ENCODE measurements at regions not wholly inside any gene's neighbourhood (a gene's known extent, or its start where the extent isn't known, plus 50 kb on each side); places are given as distances from the start of the nearest gene placed in this dataset.

DNA sequence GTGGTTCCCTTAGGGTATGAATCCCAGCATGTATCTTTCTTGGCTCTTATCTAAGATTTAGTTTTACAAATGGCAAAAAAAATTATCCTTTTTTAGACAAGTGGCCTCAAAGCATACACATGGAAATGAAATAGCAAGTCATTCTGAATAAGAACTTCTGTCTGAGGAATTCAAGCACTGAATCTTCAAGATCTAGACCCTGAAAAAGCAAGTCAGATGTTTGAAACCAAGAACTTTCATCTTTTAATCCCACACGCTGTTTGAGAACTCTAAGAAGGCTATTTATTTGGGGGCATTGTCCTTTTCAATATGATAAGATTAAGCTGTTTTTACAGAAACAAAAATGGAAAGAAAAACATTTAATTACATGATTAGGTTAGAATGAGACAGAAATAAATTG lies 549.2 kb upstream of the CYLC2 start:
- TF ChIP-seq ZFP82 (CRISPR knock-in tag; IDR thresholded peaks at IDR 0.05; ENCODE audit: borderline replicate concordance) (no peak), BCL6 (CRISPR knock-in tag; IDR thresholded peaks at IDR 0.05) (no peak), ZSCAN30 (CRISPR knock-in tag; IDR thresholded peaks at IDR 0.05) (no peak), ZNF235 (CRISPR knock-in tag; IDR thresholded peaks at IDR 0.05; ENCODE audit: borderline replicate concordance) (no peak)
- TF ChIP-seq, protein P1, sequence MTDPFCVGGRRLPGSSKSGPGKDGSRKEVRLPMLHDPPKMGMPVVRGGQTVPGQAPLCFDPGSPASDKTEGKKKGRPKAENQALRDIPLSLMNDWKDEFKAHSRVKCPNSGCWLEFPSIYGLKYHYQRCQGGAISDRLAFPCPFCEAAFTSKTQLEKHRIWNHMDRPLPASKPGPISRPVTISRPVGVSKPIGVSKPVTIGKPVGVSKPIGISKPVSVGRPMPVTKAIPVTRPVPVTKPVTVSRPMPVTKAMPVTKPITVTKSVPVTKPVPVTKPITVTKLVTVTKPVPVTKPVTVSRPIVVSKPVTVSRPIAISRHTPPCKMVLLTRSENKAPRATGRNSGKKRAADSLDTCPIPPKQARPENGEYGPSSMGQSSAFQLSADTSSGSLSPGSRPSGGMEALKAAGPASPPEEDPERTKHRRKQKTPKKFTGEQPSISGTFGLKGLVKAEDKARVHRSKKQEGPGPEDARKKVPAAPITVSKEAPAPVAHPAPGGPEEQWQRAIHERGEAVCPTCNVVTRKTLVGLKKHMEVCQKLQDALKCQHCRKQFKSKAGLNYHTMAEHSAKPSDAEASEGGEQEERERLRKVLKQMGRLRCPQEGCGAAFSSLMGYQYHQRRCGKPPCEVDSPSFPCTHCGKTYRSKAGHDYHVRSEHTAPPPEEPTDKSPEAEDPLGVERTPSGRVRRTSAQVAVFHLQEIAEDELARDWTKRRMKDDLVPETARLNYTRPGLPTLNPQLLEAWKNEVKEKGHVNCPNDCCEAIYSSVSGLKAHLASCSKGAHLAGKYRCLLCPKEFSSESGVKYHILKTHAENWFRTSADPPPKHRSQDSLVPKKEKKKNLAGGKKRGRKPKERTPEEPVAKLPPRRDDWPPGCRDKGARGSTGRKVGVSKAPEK (CRISPR knock-in tag; IDR thresholded peaks at IDR 0.05; ENCODE audit: borderline replicate concordance) = no peak
- CTCF ChIA-PET (ENCODE audit: low intra/inter-chr PET ratio, low total read pairs) = no interaction called here
- no peak for ATAC-seq
- no peaks in the 10 kb centered on the region for H4K20me1 ChIP-seq (ENCODE audit: insufficient read depth, low read length)
- in situ Hi-C loops (cut with HindIII; ENCODE audit: extremely low pct_ligation_motif_present, low pct_unique_long_range_greater_than_20kb) (no loop called here), intact Hi-C loops (cut with micrococcal nuclease; ENCODE audit: unreplicated experiment) (no loop called here)
- no peak overlapping the region for H3K9ac ChIP-seq (ENCODE audit: insufficient read depth, low read depth, low read length)
- no peak for FAIRE-seq
- no peak overlapping the region for H3K4me3 ChIP-seq (replicated peaks in 1 of 3; ENCODE audit: insufficient read depth in 1 of 3, low read depth in 2 of 3, low read length in 3 of 3)
- no TSS peak for BruUV-seq (replicated peaks)
- no peak for DNase-seq (ENCODE audit: low spot score)
- no peak overlapping the region for H2AFZ ChIP-seq (ENCODE audit: low read length)
- POLR2A ChIA-PET = no interaction called here
- WGBS (ENCODE audit: low lambda C conversion rate) = 35% methylated on average over 1 of the region's 1 CpG
- no peaks in the 10 kb centered on the region for H3K79me2 ChIP-seq (ENCODE audit: insufficient read depth, low read length)
- H3K4me2 ChIP-seq (ENCODE audit: low read depth, low read length) = no peak overlapping the region
- H3K4me1 ChIP-seq (ENCODE audit: insufficient read depth, low read length) = no peaks in the 10 kb centered on the region
- H3K36me3 ChIP-seq (replicated peaks in 1 of 2; ENCODE audit: control insufficient read depth in 1 of 2, insufficient read depth in 2 of 2, low read length in 2 of 2) = no peaks in the 10 kb centered on the region
- H3K9me3 ChIP-seq (ENCODE audit: low read length) = peaks cover 16% of the 10 kb centered on the region; the same call in 1 of the 2 replicates
- no peaks in the 10 kb centered on the region for H3K27me3 ChIP-seq (ENCODE audit: control insufficient read depth in 1 of 2, insufficient read depth in 2 of 2, low read length in 2 of 2)
- H3K27ac ChIP-seq (ENCODE audit: extremely low read length, insufficient read depth, low read length) = no peak overlapping the region

DNA sequence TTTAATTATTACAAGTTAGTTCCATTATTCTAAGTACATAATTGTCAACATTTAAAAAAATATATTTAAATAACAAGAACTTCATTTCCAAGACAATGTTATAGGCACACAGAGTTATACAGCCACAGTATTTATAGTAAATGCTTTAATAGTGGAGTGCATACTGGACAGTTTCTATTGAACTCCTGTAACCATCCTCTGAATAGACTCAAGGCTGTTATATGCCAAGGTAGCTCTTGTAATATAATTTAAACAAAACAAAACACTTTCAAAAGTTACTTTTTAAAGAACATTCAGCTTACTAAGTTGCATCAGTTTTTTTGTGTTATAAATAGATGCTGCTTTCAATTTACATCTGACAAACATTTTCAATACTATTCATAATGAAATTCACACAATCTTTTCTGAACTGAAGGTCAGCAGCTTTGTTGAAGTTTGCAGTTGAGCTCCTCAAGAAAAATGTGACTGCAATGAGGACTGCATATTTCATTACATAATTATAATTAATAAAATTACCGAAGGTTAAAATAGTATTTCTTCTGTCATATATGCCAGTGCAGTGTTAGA lies 549.9 kb upstream of the CYLC2 start:
- H3K9ac ChIP-seq (ENCODE audit: insufficient read depth, low read depth, low read length) = no peak overlapping the region
- peaks cover 16% of the 10 kb centered on the region; the same call in 1 of the 2 replicates for H3K9me3 ChIP-seq (ENCODE audit: low read length)
- no peaks in the 10 kb centered on the region for H3K36me3 ChIP-seq (replicated peaks in 1 of 2; ENCODE audit: control insufficient read depth in 1 of 2, insufficient read depth in 2 of 2, low read length in 2 of 2)
- no peak for ATAC-seq
- no peaks in the 10 kb centered on the region for H3K79me2 ChIP-seq (ENCODE audit: insufficient read depth, low read length)
- FAIRE-seq = no peak
- no peaks in the 10 kb centered on the region for H3K4me1 ChIP-seq (ENCODE audit: insufficient read depth, low read length)
- BruUV-seq (replicated peaks) = no TSS peak
- POLR2A ChIA-PET = no interaction called here
- H3K4me3 ChIP-seq (replicated peaks in 1 of 3; ENCODE audit: insufficient read depth in 1 of 3, low read depth in 2 of 3, low read length in 3 of 3) = no peak overlapping the region
- no peak overlapping the region for H3K4me2 ChIP-seq (ENCODE audit: low read depth, low read length)
- H2AFZ ChIP-seq (ENCODE audit: low read length) = no peak overlapping the region
- in situ Hi-C loops (cut with HindIII; ENCODE audit: extremely low pct_ligation_motif_present, low pct_unique_long_range_greater_than_20kb) = no loop called here
- 0% methylated on average over 1 of the region's 1 CpG for WGBS (ENCODE audit: low lambda C conversion rate)
- intact Hi-C loops (cut with micrococcal nuclease; ENCODE audit: unreplicated experiment) = no loop called here
- H3K27ac ChIP-seq (ENCODE audit: extremely low read length, insufficient read depth, low read length) = no peak overlapping the region
- no peaks in the 10 kb centered on the region for H4K20me1 ChIP-seq (ENCODE audit: insufficient read depth, low read length)
- DNase-seq (ENCODE audit: low spot score) = no peak
- CTCF ChIA-PET (ENCODE audit: low intra/inter-chr PET ratio, low total read pairs) = no interaction called here
- H3K27me3 ChIP-seq (ENCODE audit: control insufficient read depth in 1 of 2, insufficient read depth in 2 of 2, low read length in 2 of 2) = no peaks in the 10 kb centered on the region
- TF ChIP-seq ZFP41 (CRISPR knock-in tag; IDR thresholded peaks at IDR 0.05; ENCODE audit: borderline replicate concordance) (no peak), HNRNPL (IDR thresholded peaks at IDR 0.05; ENCODE audit: low read depth, low read length) (no peak), MIER3 (CRISPR knock-in tag; IDR thresholded peaks at IDR 0.05; ENCODE audit: borderline replicate concordance) (no peak), U2AF2 (IDR thresholded peaks at IDR 0.05; ENCODE audit: low read depth, low read length) (no peak), MAX (IDR thresholded peaks at IDR 0.05) (no peak), GPBP1L1 (CRISPR knock-in tag; IDR thresholded peaks at IDR 0.05) (no peak), ZNF644 (CRISPR knock-in tag; IDR thresholded peaks at IDR 0.05; ENCODE audit: low read depth) (no peak), DMTF1 (CRISPR knock-in tag; IDR thresholded peaks at IDR 0.05) (no peak)

Data from HepG2 (cell line).